Neural cell (in vitro differentiated cells): ENCODE measurements at regions not wholly inside any gene's neighbourhood (a gene's known extent, or its start where the extent isn't known, plus 50 kb on each side); places are given as distances from the start of the nearest gene placed in this dataset.

Experiments used
- H2AFZ ChIP-seq: fragments of 200-600, 300-800 bp; sonication (generic), shearing (Covaris generic); 2 replicates; pipeline ENCODE4 v1.6.0; 2014; ENCODE audit warnings: low read depth, mild to moderate bottlenecking, antibody characterized with exemption, low read length, moderate library complexity
- H3F3A ChIP-seq: fragments of 200-600 bp; shearing (Covaris generic); 2 replicates; pipeline ENCODE4 v1.6.1; 2016; ENCODE audit warnings: mild to moderate bottlenecking, moderate library complexity, mixed read lengths, antibody characterized with exemption, low read length; ENCODE audit not compliant: insufficient read depth, poor library complexity, severe bottlenecking
- H3K27ac ChIP-seq: fragments of 200-600, 300-800 bp; sonication (generic), shearing (Covaris generic); 2 replicates; pipeline ENCODE4 v1.5.1; 2014; ENCODE audit warnings: mild to moderate bottlenecking, low read length, moderate library complexity
- H3K27me3 ChIP-seq: fragments of 300-800, 200-600 bp; sonication (generic), shearing (Covaris generic); 2 replicates; pipeline ENCODE4 v1.6.0; 2014; ENCODE audit warnings: mild to moderate bottlenecking, low read depth, low read length, moderate library complexity; ENCODE audit not compliant: insufficient read depth
- H3K36me3 ChIP-seq: fragments of 300-800, 200-600 bp; sonication (generic), shearing (Covaris generic); 2 replicates; pipeline ENCODE4 v1.5.1; 2014; ENCODE audit warnings: mild to moderate bottlenecking, antibody characterized with exemption, low read length, moderate library complexity; ENCODE audit not compliant: insufficient read depth
- H3K4me2 ChIP-seq: fragments of 300-800, 200-600 bp; sonication (generic), shearing (Covaris generic); 2 replicates; pipeline ENCODE4 v1.6.0; 2014; ENCODE audit warnings: mild to moderate bottlenecking, low read length
- H3K4me3 ChIP-seq: fragments of 300-800, 200-600 bp; sonication (generic), shearing (Covaris generic); 2 replicates; pipeline ENCODE4 v1.5.1; 2014; ENCODE audit warnings: mild to moderate bottlenecking, low read length, moderate library complexity
- H3K79me2 ChIP-seq: fragments of 200-600 bp; shearing (Covaris generic); replicated peaks from 2 replicates; pipeline ENCODE4 v1.6.0; 2014; ENCODE audit warnings: mild to moderate bottlenecking, low read length, moderate library complexity; ENCODE audit not compliant: insufficient read depth
- H3K9ac ChIP-seq: fragments of 300-800, 200-600 bp; sonication (generic), shearing (Covaris generic); 2 replicates; pipeline ENCODE4 v1.6.1; 2016; ENCODE audit warnings: mild to moderate bottlenecking, low read length, mixed read lengths
- H3K9me2 ChIP-seq: fragments of 200-600 bp; shearing (Covaris generic); 2 replicates; pipeline ENCODE4 v1.6.1; 2016; ENCODE audit warnings: mild to moderate bottlenecking, low read length, mixed read lengths; ENCODE audit not compliant: insufficient read depth
- H3K9me3 ChIP-seq: fragments of 200-600, 300-800 bp; sonication (generic), shearing (Covaris generic); 2 replicates; pipeline ENCODE4 v1.6.1; 2016; ENCODE audit warnings: mild to moderate bottlenecking, mixed run types, low read length, moderate library complexity, mixed read lengths
- H4K20me1 ChIP-seq: fragments of 200-600 bp; shearing (Covaris generic); 2 replicates; pipeline ENCODE4 v1.6.1; 2016; ENCODE audit warnings: mild to moderate bottlenecking, mixed run types; ENCODE audit not compliant: insufficient read depth
- CTCF ChIP-seq: fragments of 450-650 bp; IDR thresholded peaks from 2 replicates; pipeline ENCODE4 v1.5.1; 2014; ENCODE audit warnings: antibody characterized with exemption, mild to moderate bottlenecking, moderate library complexity; ENCODE audit not compliant: poor library complexity, severe bottlenecking
- EP300 ChIP-seq: fragments of 450-650 bp; conservative IDR thresholded peaks from 2 replicates; pipeline ENCODE4 v1.6.1; 2014; ENCODE audit warnings: antibody characterized with exemption, mild to moderate bottlenecking, moderate library complexity; ENCODE audit not compliant: poor library complexity, severe bottlenecking
- EZH2 ChIP-seq: fragments of 200-600, 300-800 bp; shearing (Covaris generic), sonication (generic); IDR thresholded peaks from 2 replicates; pipeline ENCODE4 v1.6.1; 2014; ENCODE audit warnings: antibody characterized with exemption, low read length, borderline replicate concordance, mild to moderate bottlenecking; ENCODE audit not compliant: insufficient read depth, poor library complexity, severe bottlenecking
- MXI1 ChIP-seq: fragments of 450-650 bp; conservative IDR thresholded peaks from 2 replicates; pipeline ENCODE4 v1.6.1; 2014; ENCODE audit warnings: antibody characterized with exemption, mild to moderate bottlenecking; ENCODE audit not compliant: poor library complexity, severe bottlenecking
- POLR2AphosphoS5 ChIP-seq: IDR thresholded peaks from 2 replicates; pipeline ENCODE4 v1.6.1; 2012
- RAD21 ChIP-seq: fragments of 450-650 bp; conservative IDR thresholded peaks from 2 replicates; pipeline ENCODE4 v1.6.1; 2014; ENCODE audit warnings: antibody characterized with exemption, mild to moderate bottlenecking, moderate library complexity
- SMC3 ChIP-seq: fragments of 450-650 bp; conservative IDR thresholded peaks from 2 replicates; pipeline ENCODE4 v1.6.1; 2014; ENCODE audit warnings: antibody characterized with exemption, mild to moderate bottlenecking, moderate library complexity; ENCODE audit not compliant: poor library complexity
- TAF1 ChIP-seq: IDR thresholded peaks from 2 replicates; pipeline ENCODE4 v1.6.1; 2012; ENCODE audit warnings: low read depth
- TF ChIP-seq, protein P1 (sequence below): IDR thresholded peaks from 2 replicates; pipeline ENCODE4 v1.6.1; 2012; ENCODE audit warnings: borderline replicate concordance

DNA sequence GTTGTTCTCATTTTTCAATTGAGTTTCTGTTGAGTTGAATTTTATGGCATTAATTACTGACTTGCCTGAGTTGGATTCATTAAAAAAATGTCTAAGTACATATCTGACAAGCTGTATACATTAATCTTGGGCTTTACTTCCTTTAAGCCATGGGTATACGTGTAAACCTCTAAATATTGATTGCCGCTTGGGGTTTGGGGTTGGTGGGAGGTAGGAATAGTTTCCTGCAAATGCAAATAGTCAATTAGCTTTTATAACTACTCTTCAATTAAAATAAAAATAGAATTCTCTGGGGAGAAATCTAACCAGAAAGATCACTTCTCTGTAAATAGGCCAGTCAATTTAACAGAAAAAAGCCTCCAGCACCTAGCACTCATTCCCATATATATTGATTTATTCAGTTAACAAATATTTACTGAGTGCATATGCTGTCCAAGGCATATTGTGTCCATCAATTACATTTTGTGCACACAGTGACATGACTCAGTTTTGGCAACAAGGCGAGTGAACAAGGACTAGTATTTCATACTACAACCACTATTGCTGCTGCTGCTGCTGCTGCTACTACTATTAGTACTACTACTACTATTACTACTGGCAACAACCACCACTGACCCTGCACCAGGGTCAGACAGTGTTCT lies 306.8 kb downstream of the RFC3 start:
- Histone ChIP-seq H3K4me2 (no peak overlapping the region), H3K27me3 (no peaks in the 10 kb centered on the region), H4K20me1 (no peaks in the 10 kb centered on the region), H3K9me2 (no peaks in the 10 kb centered on the region), H3K4me3 (no peak overlapping the region), H3F3A (no peaks in the 10 kb centered on the region), H3K79me2 (no peaks in the 10 kb centered on the region), H2AFZ (no peak overlapping the region), H3K9me3 (no peaks in the 10 kb centered on the region), H3K27ac (no peak overlapping the region), H3K36me3 (no peaks in the 10 kb centered on the region), H3K9ac (no peak overlapping the region)
- TF ChIP-seq POLR2AphosphoS5 (no peak), CTCF (no peak), EP300 (no peak), MXI1 (no peak), RAD21 (no peak), TAF1 (no peak), SMC3 (no peak), EZH2 (no peak)
- TF ChIP-seq, protein P1, sequence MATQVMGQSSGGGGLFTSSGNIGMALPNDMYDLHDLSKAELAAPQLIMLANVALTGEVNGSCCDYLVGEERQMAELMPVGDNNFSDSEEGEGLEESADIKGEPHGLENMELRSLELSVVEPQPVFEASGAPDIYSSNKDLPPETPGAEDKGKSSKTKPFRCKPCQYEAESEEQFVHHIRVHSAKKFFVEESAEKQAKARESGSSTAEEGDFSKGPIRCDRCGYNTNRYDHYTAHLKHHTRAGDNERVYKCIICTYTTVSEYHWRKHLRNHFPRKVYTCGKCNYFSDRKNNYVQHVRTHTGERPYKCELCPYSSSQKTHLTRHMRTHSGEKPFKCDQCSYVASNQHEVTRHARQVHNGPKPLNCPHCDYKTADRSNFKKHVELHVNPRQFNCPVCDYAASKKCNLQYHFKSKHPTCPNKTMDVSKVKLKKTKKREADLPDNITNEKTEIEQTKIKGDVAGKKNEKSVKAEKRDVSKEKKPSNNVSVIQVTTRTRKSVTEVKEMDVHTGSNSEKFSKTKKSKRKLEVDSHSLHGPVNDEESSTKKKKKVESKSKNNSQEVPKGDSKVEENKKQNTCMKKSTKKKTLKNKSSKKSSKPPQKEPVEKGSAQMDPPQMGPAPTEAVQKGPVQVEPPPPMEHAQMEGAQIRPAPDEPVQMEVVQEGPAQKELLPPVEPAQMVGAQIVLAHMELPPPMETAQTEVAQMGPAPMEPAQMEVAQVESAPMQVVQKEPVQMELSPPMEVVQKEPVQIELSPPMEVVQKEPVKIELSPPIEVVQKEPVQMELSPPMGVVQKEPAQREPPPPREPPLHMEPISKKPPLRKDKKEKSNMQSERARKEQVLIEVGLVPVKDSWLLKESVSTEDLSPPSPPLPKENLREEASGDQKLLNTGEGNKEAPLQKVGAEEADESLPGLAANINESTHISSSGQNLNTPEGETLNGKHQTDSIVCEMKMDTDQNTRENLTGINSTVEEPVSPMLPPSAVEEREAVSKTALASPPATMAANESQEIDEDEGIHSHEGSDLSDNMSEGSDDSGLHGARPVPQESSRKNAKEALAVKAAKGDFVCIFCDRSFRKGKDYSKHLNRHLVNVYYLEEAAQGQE, result no peak

DNA sequence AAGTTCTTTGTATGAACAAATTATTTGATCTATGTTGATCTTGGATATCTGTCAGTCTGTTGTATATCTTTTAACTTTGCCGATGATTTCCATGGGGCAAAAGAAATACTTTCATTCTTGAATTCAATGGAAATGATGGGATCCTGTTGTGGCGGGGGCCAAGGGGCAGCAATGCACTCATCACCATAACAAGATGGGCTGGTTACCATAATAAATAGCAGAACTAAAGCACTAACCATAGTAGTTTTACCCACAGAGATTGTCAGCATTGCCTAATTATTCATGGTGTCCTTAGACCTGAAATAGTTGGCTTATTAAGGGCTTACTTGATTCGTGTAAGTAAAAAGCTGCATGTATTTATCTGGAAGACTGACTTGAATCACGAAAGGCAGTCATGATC lies 309.6 kb downstream of the RFC3 start:
- H3K9me2 ChIP-seq, result no peaks in the 10 kb centered on the region
- TF ChIP-seq EZH2 (no peak), TAF1 (no peak)
- no peaks in the 10 kb centered on the region for H4K20me1 ChIP-seq
- no peak overlapping the region for H3K4me2 ChIP-seq
- H3K9ac ChIP-seq, result no peak overlapping the region
- no peak overlapping the region for H3K4me3 ChIP-seq
- H3K27ac ChIP-seq, result no peak overlapping the region
- H3K27me3 ChIP-seq, result no peaks in the 10 kb centered on the region
- H3K9me3 ChIP-seq, result no peaks in the 10 kb centered on the region
- H2AFZ ChIP-seq, result no peak overlapping the region
- H3K79me2 ChIP-seq, result no peaks in the 10 kb centered on the region
- no peaks in the 10 kb centered on the region for H3F3A ChIP-seq
- H3K36me3 ChIP-seq, result no peaks in the 10 kb centered on the region

DNA sequence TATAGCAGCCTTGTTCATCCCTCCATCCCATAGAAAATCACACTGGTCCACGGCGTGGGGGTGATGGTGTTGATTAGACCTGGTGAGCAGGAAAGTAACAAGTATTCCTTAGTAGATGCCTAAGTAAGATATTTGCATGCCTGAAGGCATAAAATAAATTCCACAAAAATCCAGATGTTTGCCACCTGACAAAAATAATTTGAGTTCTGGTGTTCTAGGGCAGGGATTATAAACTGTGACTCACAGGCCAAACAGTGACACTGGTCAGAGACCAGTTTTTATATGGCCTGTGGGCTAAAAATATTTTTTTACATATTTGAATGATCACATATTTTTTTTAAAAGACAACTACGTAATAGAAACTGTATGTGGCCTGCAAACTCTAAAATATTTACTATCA lies 310.7 kb downstream of the RFC3 start:
- H3K9me2 ChIP-seq, result no peaks in the 10 kb centered on the region
- no peaks in the 10 kb centered on the region for H3K79me2 ChIP-seq
- no peaks in the 10 kb centered on the region for H3K9me3 ChIP-seq
- no peak overlapping the region for H3K27ac ChIP-seq
- TF ChIP-seq POLR2AphosphoS5 (no peak), TAF1 (no peak), CTCF (no peak), RAD21 (no peak), MXI1 (no peak), EP300 (no peak), SMC3 (no peak), EZH2 (no peak)
- TF ChIP-seq, protein P1, result no peak
- H4K20me1 ChIP-seq, result no peaks in the 10 kb centered on the region
- no peaks in the 10 kb centered on the region for H3K27me3 ChIP-seq
- H3K9ac ChIP-seq, result no peak overlapping the region
- no peaks in the 10 kb centered on the region for H3K36me3 ChIP-seq
- H3F3A ChIP-seq, result no peaks in the 10 kb centered on the region
- H3K4me2 ChIP-seq, result no peak overlapping the region
- H2AFZ ChIP-seq, result no peak overlapping the region
- no peak overlapping the region for H3K4me3 ChIP-seq
